Glomerular endothelial cell (primary cell): ENCODE measurements at regions not wholly inside any gene's neighbourhood (a gene's known extent, or its start where the extent isn't known, plus 50 kb on each side); places are given as distances from the start of the nearest gene placed in this dataset.

Experiments used
- DNase-seq: peaks from one replicate; pipeline ENCODE4 v3.0.0-alpha.2; 2011; ENCODE audit warnings: low read depth, low spot score; ENCODE audit errors: extremely low read depth

DNA sequence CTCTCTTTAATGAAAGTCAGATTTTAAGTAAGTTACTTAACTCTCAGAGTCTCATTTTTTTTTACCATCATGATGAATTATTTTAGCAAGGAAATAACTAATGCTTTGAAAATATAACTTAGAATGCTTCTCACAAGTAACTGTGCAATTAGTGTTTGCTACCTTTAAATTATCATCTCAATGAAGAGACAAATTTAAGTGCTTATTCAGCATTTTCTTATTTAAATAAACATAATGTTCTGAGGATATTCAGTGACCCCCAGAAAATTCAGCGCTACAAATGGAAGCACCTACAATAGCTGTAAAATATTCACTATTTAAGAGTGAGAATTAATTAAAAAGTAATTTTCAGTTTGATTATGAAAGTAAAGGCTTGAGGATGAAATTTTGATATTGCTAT, 527.2 kb downstream of the SLITRK1 start:
- no peak for DNase-seq

DNA sequence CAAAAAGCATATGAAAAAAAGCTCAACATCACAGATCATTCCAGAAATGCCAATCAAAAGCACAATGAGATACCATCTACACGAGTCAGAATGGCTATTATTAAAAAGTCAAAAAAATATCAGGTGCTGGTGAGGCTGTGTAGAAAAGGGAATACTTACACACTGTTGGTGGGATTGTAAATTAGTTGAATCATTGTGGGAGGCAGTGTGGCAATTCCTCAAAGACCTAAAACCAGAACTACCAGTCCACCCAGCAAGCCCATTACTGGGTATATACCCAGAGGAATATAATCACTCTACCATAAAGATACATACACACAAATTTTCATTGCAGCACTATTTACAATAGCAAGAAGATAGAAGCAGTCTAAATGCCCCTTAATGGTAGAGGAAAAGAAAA, 529.9 kb downstream of the SLITRK1 start:
- DNase-seq: no peak

GRCh38 chr13:83350569-83350968, 531.7 kb downstream of the SLITRK1 start:
- no peak for DNase-seq

GRCh38 chr13:83344518-83344917, 537.8 kb downstream of the SLITRK1 start:
- no peak for DNase-seq

GRCh38 chr13:83340170-83340569, 542.1 kb downstream of the SLITRK1 start:
- no peak for DNase-seq

- no peak for DNase-seq
Measured at GRCh38 chr13:83333614-83334388, 548.5 kb downstream of the SLITRK1 start.

GRCh38 chr13:83332751-83333150, 549.5 kb downstream of the SLITRK1 start:
- no peak for DNase-seq

DNA sequence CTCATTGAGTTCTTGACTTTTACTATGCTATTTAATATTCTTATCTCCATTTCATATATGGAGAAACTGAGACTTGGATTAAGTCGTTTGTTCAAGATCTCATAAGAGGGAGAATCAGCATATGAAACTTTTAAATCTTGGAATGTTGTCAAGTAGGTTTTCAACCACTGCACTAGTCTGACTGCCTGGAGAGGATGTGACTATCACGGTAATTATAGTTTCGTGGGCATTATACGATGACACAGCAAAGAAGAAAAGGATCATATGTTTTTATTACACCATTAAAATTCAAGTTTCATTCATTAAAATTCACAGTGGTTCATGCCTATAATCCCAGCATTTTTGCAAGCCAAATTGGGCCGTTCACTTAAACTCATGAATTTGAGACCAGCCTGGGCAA, 555.2 kb downstream of the SLITRK1 start:
- no peak for DNase-seq

GRCh38 chr13:83325125-83325853, 557.0 kb downstream of the SLITRK1 start:
- no peak for DNase-seq

DNA sequence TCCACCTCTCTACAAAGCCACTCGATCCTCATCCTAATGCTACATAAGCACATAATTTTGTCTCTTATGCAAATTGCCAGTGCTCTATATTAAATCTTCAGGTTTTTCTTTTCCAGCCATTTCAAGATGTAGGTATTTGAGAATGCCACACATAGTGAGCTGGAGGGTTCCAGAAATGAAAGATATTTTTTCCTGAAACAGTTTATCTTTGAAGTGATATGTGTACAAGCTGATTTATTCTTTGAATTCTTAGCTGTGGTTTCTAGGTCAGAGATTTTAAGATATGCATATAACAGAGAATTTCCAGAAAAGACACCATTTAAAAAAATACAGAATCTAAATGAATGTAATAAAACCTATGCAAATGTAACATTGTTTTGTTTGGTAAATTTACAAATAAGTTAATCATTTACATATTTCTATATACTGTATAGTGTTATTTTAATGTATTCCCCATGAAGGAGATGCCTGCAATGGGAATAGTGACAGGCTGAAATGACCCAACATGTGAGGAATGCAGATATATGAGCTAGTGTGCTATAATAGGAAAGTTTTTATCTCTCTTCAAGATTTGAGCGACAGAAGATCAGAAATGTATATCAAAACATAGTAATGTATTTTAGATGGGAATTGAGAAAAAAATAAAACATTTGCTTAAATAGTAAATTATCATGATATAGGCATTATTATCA, 570.2 kb downstream of the SLITRK1 start:
- DNase-seq: no peak

DNA sequence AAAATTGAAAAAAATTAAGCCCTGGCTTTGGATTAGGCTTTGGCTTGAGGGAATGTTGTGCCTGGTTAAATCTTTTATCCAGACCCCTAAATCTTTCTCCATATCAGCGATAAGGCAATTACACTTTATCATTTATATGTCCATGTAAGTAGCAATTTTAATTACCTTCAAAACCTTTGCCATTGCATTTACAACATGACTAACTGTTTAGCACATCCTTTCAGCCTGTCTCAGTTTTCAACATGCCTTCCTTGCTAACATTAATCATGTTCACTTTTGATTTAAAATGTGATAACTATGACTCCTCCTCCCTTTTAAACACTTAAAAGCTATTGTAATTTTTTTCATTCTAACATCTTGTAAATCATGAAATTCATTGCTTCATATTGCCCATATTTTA, 583.7 kb downstream of the SLITRK1 start:
- DNase-seq: no peak

GRCh38 chr13:83297586-83298290, 584.5 kb downstream of the SLITRK1 start:
- no peak for DNase-seq

- no peak for DNase-seq
Measured at GRCh38 chr13:83295686-83296085, 586.6 kb downstream of the SLITRK1 start.

DNA sequence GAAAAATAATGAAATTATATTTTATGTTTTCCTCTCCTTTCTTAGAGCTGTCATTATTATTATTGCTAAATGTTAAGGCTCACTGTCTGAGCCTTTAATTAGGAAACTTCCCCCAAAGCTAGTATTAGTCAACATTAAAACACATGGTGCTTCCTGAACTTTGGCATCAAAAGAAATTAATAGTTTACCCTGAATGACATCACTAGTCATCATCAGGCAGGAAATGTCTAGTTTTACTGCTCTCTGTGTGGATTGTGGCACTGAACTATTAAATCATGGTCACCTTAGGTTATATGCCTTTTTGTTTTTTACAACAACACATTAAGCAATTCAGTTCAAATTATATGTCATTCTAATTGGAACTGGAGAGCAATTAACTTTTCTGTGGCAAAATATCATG, 595.5 kb downstream of the SLITRK1 start:
- DNase-seq: no peak

- no peak for DNase-seq
Measured at GRCh38 chr13:83281654-83282053, 600.6 kb downstream of the SLITRK1 start.

GRCh38 chr13:83274679-83275078, 607.6 kb downstream of the SLITRK1 start:
- DNase-seq: no peak

GRCh38 chr13:83272652-83273240, 609.5 kb downstream of the SLITRK1 start:
- DNase-seq: no peak

DNA sequence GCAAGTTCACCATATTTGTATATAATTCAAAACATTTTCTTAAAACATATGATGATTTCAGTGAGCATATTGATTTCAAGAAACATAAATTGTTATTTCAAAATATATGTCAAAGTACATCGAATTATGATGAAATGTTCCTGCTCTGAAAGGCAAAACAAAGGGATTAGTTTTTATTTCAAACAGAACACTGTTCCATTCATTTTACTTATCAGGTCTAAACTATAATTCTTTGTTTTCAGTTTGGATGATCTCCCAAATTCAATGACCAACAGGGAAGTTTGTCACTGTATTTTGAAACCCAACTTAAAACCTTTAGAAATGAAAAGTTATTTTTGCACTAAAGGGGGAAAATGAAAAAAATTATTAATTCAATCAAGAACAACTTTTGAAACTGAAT, 610.2 kb downstream of the SLITRK1 start:
- no peak for DNase-seq

GRCh38 chr13:83265279-83265678, 617.0 kb downstream of the SLITRK1 start:
- DNase-seq: no peak

DNA sequence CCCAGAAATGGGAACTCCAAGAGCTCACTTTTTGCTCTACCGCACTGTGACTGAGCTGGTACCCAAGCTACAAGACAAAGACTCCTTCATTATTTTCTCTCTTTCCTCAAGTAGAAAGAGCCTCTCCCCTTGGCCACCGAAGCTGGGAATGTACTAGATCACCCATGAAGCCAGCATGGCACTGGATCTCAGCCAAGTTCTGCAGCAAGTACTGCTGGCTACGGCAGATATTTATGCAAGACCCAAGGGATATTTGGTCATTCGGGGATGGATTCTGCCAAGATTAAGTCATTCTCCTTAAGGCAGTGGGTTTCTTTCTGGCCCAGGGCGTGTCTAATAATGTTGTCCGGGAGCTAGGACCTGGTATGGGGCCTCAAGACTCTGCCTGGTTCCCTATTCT, 633.5 kb downstream of the SLITRK1 start:
- DNase-seq: no peak

- no peak for DNase-seq
Measured at GRCh38 chr13:83232626-83233025, 649.6 kb downstream of the SLITRK1 start.
